ENCODE measurements at regions not wholly inside any gene's neighbourhood (a gene's known extent, or its start where the extent isn't known, plus 50 kb on each side); places are given as distances from the start of the nearest gene placed in this dataset.
"Not testable (repeated sequence)": the region's sequence is repeated elsewhere in the genome, so short reads cannot be mapped to it uniquely, and the experiment has no call there.

- H3K36me3 ChIP-seq (replicated peaks in 1 of 2), result no peaks in the 10 kb centered on the region
- no peaks in the 10 kb centered on the region for H3K4me1 ChIP-seq (replicated peaks in 1 of 2)
- H3K27ac ChIP-seq, result no peak overlapping the region
- 80 to 92% (median 82%) methylated on average over 2 of the region's 2 CpGs for WGBS, 4 donors
- TF ChIP-seq POLR2A (IDR thresholded peaks at IDR 0.05), result no peak
- TF ChIP-seq, protein P1, sequence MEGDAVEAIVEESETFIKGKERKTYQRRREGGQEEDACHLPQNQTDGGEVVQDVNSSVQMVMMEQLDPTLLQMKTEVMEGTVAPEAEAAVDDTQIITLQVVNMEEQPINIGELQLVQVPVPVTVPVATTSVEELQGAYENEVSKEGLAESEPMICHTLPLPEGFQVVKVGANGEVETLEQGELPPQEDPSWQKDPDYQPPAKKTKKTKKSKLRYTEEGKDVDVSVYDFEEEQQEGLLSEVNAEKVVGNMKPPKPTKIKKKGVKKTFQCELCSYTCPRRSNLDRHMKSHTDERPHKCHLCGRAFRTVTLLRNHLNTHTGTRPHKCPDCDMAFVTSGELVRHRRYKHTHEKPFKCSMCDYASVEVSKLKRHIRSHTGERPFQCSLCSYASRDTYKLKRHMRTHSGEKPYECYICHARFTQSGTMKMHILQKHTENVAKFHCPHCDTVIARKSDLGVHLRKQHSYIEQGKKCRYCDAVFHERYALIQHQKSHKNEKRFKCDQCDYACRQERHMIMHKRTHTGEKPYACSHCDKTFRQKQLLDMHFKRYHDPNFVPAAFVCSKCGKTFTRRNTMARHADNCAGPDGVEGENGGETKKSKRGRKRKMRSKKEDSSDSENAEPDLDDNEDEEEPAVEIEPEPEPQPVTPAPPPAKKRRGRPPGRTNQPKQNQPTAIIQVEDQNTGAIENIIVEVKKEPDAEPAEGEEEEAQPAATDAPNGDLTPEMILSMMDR (IDR thresholded peaks at IDR 0.05), result no peak
- no peak for DNase-seq
- H3K27me3 ChIP-seq, result no peaks in the 10 kb centered on the region
- intact Hi-C loops (cut with DNase I), result no loop called here
- no peak overlapping the region for H3K4me3 ChIP-seq
- H3K9me3 ChIP-seq (replicated peaks in 1 of 3), result no peaks in the 10 kb centered on the region
These were observed 94.2 kb upstream of the DIAPH2 start for GRCh38 chrX:96590403-96590802.

GRCh38 chrX:96591421-96591820 lies 93.2 kb upstream of the DIAPH2 start:
- intact Hi-C loops (cut with DNase I), result no loop called here
- Histone ChIP-seq H3K27me3 (no peaks in the 10 kb centered on the region), H3K9me3 (replicated peaks in 1 of 3) (no peaks in the 10 kb centered on the region), H3K4me3 (no peak overlapping the region), H3K27ac (no peak overlapping the region), H3K4me1 (replicated peaks in 1 of 2) (no peaks in the 10 kb centered on the region), H3K36me3 (replicated peaks in 1 of 2) (no peaks in the 10 kb centered on the region)
- WGBS, 4 donors, result 60 to 74% (median 65%) methylated on average over 4 of the region's 4 CpGs
- TF ChIP-seq, protein P1 (IDR thresholded peaks at IDR 0.05), result no peak
- TF ChIP-seq POLR2A (IDR thresholded peaks at IDR 0.05), result no peak
- DNase-seq, result peak in 5 of 7 donors; percentile 12 to 51 (median 23)

GRCh38 chrX:96597847-96598246 lies 86.8 kb upstream of the DIAPH2 start:
- 90 to 93% (median 91%) methylated on average over 2 to 9 of the region's 9 CpGs for WGBS, 4 donors
- H3K27ac ChIP-seq; intact Hi-C loops (cut with DNase I); DNase-seq; H3K4me3 ChIP-seq; H3K36me3 ChIP-seq (replicated peaks in 1 of 2); H3K4me1 ChIP-seq (replicated peaks in 1 of 2); H3K9me3 ChIP-seq (replicated peaks in 1 of 3); H3K27me3 ChIP-seq: not testable (repeated sequence)

- Histone ChIP-seq H3K4me3 (no peak overlapping the region), H3K4me1 (replicated peaks in 1 of 2) (no peaks in the 10 kb centered on the region), H3K36me3 (replicated peaks in 1 of 2) (no peaks in the 10 kb centered on the region), H3K27ac (no peak overlapping the region), H3K9me3 (replicated peaks in 1 of 3) (no peaks in the 10 kb centered on the region), H3K27me3 (peaks cover 10% of the 10 kb centered on the region)
- intact Hi-C loops (cut with DNase I), result no loop called here
- TF ChIP-seq, protein P1 (IDR thresholded peaks at IDR 0.05), result no peak
- TF ChIP-seq POLR2A (IDR thresholded peaks at IDR 0.05), result no peak
- 44 to 70% (median 60%) methylated on average over 3 of the region's 3 CpGs for WGBS, 4 donors
- peak in 4 of 7 donors; percentile 17 to 45 (median 31) for DNase-seq
These were observed 72.9 kb upstream of the DIAPH2 start for GRCh38 chrX:96611619-96612362.

GRCh38 chrX:96615448-96615847 lies 69.2 kb upstream of the DIAPH2 start:
- Histone ChIP-seq H3K36me3 (replicated peaks in 1 of 2) (no peaks in the 10 kb centered on the region), H3K4me3 (no peak overlapping the region), H3K4me1 (replicated peaks in 1 of 2) (no peaks in the 10 kb centered on the region), H3K27ac (no peak overlapping the region), H3K27me3 (peaks cover 3% of the 10 kb centered on the region), H3K9me3 (replicated peaks in 1 of 3) (no peaks in the 10 kb centered on the region)
- intact Hi-C loops (cut with DNase I), result no loop called here
- DNase-seq, result no peak
- 62 to 74% (median 68%) methylated on average over 4 of the region's 4 CpGs for WGBS, 4 donors
- TF ChIP-seq, protein P1 (IDR thresholded peaks at IDR 0.05), result no peak
- TF ChIP-seq POLR2A (IDR thresholded peaks at IDR 0.05), result no peak
